IPS-18a (cell line): ENCODE measurements at regions not wholly inside any gene's neighbourhood (a gene's known extent, or its start where the extent isn't known, plus 50 kb on each side); places are given as distances from the start of the nearest gene placed in this dataset.

Source experiments
- H3K27ac ChIP-seq: one replicate; pipeline ENCODE4 v1.5.1; 2013; ENCODE audit warnings: low read length
- H3K27me3 ChIP-seq: one replicate; pipeline ENCODE4 v1.6.1; 2013; ENCODE audit warnings: mild to moderate bottlenecking, low read length; ENCODE audit not compliant: control insufficient read depth, insufficient read depth
- H3K36me3 ChIP-seq: one replicate; pipeline ENCODE4 v1.6.1; 2013; ENCODE audit warnings: low read depth, low read length; ENCODE audit not compliant: control insufficient read depth
- H3K4me1 ChIP-seq: one replicate; pipeline ENCODE4 v1.6.1; 2013; ENCODE audit warnings: low read depth, low read length; ENCODE audit not compliant: control insufficient read depth
- H3K4me3 ChIP-seq: one replicate; pipeline ENCODE4 v1.5.1; 2013; ENCODE audit warnings: low read length
- H3K9ac ChIP-seq: one replicate; pipeline ENCODE4 v1.6.1; 2013; ENCODE audit warnings: mild to moderate bottlenecking, low read length, moderate library complexity
- H3K9me3 ChIP-seq: one replicate; pipeline ENCODE4 v1.6.1; 2013; ENCODE audit warnings: low read depth, low read length; ENCODE audit not compliant: control insufficient read depth

DNA sequence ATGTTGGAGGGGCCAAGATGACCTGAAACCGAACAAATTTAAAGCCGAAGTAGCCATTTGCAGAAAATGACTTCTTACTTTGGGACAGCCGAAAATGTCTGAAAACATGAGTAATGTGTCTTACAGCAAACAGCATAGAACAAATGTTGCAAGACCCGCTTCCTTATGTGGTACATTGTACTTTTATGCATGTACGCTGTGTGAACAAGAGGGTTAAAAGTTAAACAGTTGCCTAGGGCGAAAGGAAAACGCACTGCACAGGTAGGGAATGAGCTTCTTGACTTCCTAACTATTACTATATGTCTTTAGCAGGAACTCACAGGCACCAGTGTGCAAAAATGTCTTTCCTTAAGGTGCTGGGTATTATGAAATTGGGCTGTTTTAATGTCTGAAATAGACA, 303.5 kb upstream of the MGMT start:
- Histone ChIP-seq H3K27me3 (no peaks in the 10 kb centered on the region), H3K9me3 (no peaks in the 10 kb centered on the region), H3K9ac (no peak overlapping the region), H3K4me3 (no peak overlapping the region), H3K27ac (no peak overlapping the region), H3K4me1 (peaks cover 12% of the 10 kb centered on the region), H3K36me3 (no peaks in the 10 kb centered on the region)

DNA sequence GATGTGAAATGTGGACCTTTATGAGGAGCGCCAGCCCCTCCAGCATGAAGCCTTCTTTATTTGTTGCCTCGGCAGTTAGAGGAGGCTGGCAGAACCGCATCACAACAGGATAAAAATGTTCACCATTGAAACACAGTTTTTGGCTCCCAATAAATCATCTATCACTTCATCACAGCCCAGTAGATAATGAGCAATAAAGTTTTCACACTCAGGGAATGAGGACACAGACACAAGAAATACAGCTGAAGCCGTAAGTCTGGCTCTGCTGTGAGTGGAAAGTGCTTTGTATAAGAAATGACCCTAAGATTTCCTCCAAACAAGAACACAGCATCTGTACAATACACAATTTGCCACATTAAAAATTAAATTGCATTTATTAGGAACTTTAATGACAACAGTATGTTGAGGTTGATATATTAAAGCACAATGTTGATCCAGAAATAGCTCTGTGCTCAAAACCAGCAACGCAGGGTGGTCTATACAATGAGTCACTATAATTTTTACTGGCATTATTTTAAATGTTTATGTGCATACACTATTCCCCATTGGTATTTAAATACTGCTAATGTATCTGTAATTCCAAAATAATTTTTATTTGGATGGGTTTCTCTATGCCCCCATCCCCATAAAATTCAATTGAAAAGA, 301.8 kb upstream of the MGMT start:
- H3K9me3 ChIP-seq: no peaks in the 10 kb centered on the region
- no peak overlapping the region for H3K4me3 ChIP-seq

DNA sequence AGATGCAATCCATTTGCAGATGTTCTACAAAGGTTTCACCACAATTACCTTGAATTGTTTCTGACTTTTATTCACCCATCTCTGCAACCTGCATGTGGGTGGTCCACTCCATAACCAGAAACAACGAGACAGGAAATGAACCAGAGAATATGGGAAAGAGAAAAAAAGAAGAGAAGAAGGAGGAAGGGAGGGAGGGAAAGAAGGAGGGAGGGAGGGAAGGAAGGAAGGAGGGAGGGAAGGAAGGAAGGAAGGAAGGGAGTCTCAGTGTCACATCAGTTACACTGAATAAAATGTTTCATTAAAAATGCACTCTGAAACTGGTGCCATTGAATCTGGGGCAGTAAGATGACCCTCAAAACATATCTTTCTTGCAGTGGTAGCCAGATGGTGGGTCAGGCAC, 301.3 kb upstream of the MGMT start:
- no peak overlapping the region for H3K27ac ChIP-seq
- H3K9ac ChIP-seq: no peak overlapping the region
- H3K4me3 ChIP-seq: no peak overlapping the region
- H3K9me3 ChIP-seq: no peaks in the 10 kb centered on the region
- H3K36me3 ChIP-seq: no peaks in the 10 kb centered on the region
- H3K27me3 ChIP-seq: no peaks in the 10 kb centered on the region
- H3K4me1 ChIP-seq: peaks cover 11% of the 10 kb centered on the region

More for the DNA sequence above, 301.8 kb upstream of the MGMT start:
- Histone ChIP-seq H3K27me3 (no peaks in the 10 kb centered on the region), H3K36me3 (no peaks in the 10 kb centered on the region), H3K9ac (no peak overlapping the region), H3K4me1 (peaks cover 12% of the 10 kb centered on the region), H3K27ac (no peak overlapping the region)

DNA sequence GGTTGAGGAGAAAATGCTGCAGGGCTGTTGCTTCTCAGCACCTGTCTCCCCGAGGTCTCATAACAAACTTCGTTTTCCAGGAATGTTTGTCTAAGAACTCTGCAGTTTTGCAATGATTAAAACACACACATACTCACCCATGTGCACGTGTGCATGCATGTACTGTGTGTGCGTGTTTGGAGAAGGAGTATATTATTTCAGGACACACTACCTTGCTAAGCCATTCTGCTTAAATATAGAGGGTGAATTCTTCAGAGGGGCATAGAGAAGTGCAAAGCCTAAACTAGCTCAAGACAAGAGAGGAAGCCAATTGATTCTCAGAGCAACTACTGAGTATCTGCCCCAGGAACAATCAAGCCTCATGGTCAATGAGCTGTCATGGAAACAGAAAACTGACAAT, 298.4 kb upstream of the MGMT start:
- Histone ChIP-seq H3K9me3 (no peaks in the 10 kb centered on the region), H3K27ac (no peak overlapping the region), H3K27me3 (no peaks in the 10 kb centered on the region), H3K4me1 (no peaks in the 10 kb centered on the region), H3K9ac (no peak overlapping the region), H3K4me3 (no peak overlapping the region), H3K36me3 (no peaks in the 10 kb centered on the region)

DNA sequence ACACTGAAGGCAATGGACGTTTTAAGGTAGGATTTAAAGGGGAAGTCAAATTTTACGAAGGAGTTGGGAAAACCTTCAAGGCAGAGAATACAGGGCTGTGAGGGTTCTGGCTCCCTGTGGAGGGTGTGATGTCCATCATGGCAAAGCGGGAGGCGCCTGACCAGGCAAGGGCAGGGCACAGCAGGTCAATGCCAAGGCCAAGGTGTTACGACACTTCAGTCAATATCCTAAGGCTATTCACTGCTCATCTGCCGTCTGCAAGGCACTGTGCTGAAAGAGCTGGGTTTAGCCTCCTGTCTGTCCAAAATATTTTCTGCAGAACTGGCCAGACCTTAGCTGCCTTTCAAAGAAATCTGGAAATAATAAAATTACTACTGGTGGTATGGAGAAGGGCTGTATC, 297.9 kb upstream of the MGMT start:
- no peak overlapping the region for H3K4me3 ChIP-seq
- H3K9ac ChIP-seq: no peak overlapping the region
- H3K27ac ChIP-seq: no peak overlapping the region
- H3K27me3 ChIP-seq: no peaks in the 10 kb centered on the region
- H3K4me1 ChIP-seq: no peaks in the 10 kb centered on the region
- no peaks in the 10 kb centered on the region for H3K9me3 ChIP-seq
- no peaks in the 10 kb centered on the region for H3K36me3 ChIP-seq

GRCh38 chr10:129170812-129171211, 296.2 kb upstream of the MGMT start:
- Histone ChIP-seq H3K27ac (no peak overlapping the region), H3K4me3 (no peak overlapping the region), H3K4me1 (no peaks in the 10 kb centered on the region), H3K9ac (no peak overlapping the region), H3K36me3 (no peaks in the 10 kb centered on the region), H3K9me3 (no peaks in the 10 kb centered on the region), H3K27me3 (no peaks in the 10 kb centered on the region)

GRCh38 chr10:129171812-129172211, 295.2 kb upstream of the MGMT start:
- Histone ChIP-seq H3K9ac (no peak overlapping the region), H3K27ac (no peak overlapping the region), H3K4me3 (no peak overlapping the region), H3K4me1 (no peaks in the 10 kb centered on the region), H3K27me3 (no peaks in the 10 kb centered on the region), H3K9me3 (no peaks in the 10 kb centered on the region), H3K36me3 (no peaks in the 10 kb centered on the region)

DNA sequence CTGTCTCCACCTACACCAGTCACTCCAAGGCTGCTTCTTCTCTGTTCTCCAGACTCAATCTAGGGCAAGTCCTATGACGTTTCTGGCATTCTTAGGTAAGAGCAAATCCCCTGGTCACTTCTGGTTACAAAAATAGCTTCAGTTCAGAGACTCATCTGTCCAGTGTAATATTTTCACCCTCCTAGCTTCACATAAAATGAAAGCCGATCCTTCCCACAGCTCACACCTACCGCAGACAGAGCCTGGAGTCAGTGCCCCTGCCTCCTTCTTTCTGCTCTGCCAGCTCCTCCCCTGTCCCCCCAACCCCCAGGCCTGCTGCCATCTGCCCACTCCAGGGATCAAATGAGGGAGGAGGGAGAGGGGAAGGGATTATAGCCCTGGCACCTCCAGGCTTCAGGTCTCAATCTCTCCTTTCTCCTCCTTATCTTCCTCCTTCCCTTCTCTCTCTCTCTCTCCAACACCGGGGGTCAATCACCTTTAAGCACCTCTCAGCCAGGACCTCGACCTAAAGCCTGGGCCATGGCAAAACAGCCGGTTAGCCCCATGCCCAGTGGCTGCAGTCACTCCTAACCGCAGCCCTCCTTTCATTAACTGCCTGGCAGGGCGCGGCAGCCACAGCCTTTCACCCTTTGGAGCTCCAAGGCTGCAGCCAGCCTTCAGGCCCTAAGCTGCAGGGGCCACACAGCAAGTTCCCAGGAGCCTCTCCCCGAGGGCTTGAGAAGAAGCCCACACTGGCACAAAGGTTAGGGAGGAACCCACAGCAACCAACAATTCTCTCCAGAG, 292.6 kb upstream of the MGMT start:
- H3K4me3 ChIP-seq: no peak overlapping the region
- no peak overlapping the region for H3K9ac ChIP-seq
- H3K36me3 ChIP-seq: no peaks in the 10 kb centered on the region
- H3K9me3 ChIP-seq: no peaks in the 10 kb centered on the region
- no peak overlapping the region for H3K27ac ChIP-seq
- H3K27me3 ChIP-seq: no peaks in the 10 kb centered on the region
- no peaks in the 10 kb centered on the region for H3K4me1 ChIP-seq

DNA sequence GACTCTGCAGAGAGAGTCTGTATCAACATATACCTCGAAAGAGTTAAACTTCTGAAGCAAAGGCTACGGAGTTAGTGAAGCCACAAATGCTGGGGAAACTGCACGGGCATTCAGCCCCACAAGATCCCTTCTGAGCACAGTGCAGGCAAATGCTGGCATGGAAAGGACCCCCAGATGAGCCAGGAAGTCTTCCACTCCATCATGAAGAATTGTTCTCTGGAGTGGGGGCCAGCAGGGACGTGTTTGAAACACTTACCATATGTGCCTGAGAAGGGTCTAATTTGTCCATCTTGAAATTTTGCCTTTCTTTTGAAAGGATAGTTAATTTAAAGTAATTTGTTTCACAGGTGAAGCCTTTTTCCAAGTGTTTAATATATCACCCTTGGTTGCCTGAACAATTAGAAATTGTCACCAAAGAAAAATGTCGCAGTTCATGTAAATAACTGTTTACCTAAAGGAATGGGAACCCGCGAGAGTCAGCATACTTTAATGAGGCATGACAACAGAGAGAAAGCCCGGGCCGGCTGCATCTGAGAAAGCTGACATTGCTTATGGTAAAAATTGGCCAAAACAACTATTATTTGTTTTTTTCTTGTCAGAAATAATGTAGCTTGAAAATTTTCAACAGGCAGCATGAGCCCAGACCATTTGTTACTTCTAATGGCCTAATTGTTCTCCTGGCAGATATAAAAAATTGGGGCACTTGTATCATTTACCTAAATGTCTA, 287.6 kb upstream of the MGMT start:
- no peaks in the 10 kb centered on the region for H3K4me1 ChIP-seq
- H3K4me3 ChIP-seq: no peak overlapping the region
- no peaks in the 10 kb centered on the region for H3K9me3 ChIP-seq
- no peaks in the 10 kb centered on the region for H3K36me3 ChIP-seq
- H3K27me3 ChIP-seq: no peaks in the 10 kb centered on the region
- no peak overlapping the region for H3K9ac ChIP-seq
- H3K27ac ChIP-seq: no peak overlapping the region

- H3K36me3 ChIP-seq: no peaks in the 10 kb centered on the region
- H3K27ac ChIP-seq: no peak overlapping the region
- H3K9ac ChIP-seq: no peak overlapping the region
- no peaks in the 10 kb centered on the region for H3K9me3 ChIP-seq
- no peak overlapping the region for H3K4me3 ChIP-seq
- no peaks in the 10 kb centered on the region for H3K4me1 ChIP-seq
- H3K27me3 ChIP-seq: no peaks in the 10 kb centered on the region
Measured at GRCh38 chr10:129179972-129180678, 286.9 kb upstream of the MGMT start.

- Histone ChIP-seq H3K27me3 (no peaks in the 10 kb centered on the region), H3K36me3 (no peaks in the 10 kb centered on the region), H3K9me3 (peaks cover 3% of the 10 kb centered on the region), H3K4me1 (no peaks in the 10 kb centered on the region), H3K9ac (no peak overlapping the region), H3K4me3 (no peak overlapping the region), H3K27ac (no peak overlapping the region)
Measured at GRCh38 chr10:129184196-129184595, 282.8 kb upstream of the MGMT start.
